ENCODE measurements at regions not wholly inside any gene's neighbourhood (a gene's known extent, or its start where the extent isn't known, plus 50 kb on each side); places are given as distances from the start of the nearest gene placed in this dataset.

DNA sequence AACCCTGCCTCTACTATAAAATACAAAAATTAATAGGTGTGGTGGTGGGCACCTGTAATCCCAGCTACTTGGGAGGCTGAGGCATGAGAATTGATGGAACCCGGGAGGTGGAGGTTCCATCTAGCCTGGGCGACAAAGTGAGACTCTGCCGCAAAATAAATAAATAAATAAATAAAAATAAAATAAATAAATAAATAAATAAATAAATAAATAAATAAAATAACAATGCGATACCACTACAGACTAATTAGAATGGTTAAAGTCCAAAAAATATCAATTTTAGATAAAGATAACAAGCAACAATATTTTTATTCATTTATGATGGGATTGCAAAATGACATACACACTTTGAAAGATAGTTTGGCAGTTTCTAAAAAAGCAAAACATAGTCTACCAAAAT lies 1131.5 kb downstream of the SI start:
- TF ChIP-seq, protein P1, sequence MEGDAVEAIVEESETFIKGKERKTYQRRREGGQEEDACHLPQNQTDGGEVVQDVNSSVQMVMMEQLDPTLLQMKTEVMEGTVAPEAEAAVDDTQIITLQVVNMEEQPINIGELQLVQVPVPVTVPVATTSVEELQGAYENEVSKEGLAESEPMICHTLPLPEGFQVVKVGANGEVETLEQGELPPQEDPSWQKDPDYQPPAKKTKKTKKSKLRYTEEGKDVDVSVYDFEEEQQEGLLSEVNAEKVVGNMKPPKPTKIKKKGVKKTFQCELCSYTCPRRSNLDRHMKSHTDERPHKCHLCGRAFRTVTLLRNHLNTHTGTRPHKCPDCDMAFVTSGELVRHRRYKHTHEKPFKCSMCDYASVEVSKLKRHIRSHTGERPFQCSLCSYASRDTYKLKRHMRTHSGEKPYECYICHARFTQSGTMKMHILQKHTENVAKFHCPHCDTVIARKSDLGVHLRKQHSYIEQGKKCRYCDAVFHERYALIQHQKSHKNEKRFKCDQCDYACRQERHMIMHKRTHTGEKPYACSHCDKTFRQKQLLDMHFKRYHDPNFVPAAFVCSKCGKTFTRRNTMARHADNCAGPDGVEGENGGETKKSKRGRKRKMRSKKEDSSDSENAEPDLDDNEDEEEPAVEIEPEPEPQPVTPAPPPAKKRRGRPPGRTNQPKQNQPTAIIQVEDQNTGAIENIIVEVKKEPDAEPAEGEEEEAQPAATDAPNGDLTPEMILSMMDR (IDR thresholded peaks at IDR 0.05; ENCODE audit: poor library complexity), result no peak
- TF ChIP-seq EZH2 (IDR thresholded peaks at IDR 0.05; ENCODE audit: borderline replicate concordance), result no peak
- TF ChIP-seq EZH2phosphoT487 (IDR thresholded peaks at IDR 0.05; ENCODE audit: low read depth, severe bottlenecking, unreplicated experiment), result no peak

Data from hepatocyte (in vitro differentiated cells).